Neural progenitor cell (in vitro differentiated cells): ENCODE measurements at regions not wholly inside any gene's neighbourhood (a gene's known extent, or its start where the extent isn't known, plus 50 kb on each side); places are given as distances from the start of the nearest gene placed in this dataset.

Experiments
- DNase-seq: peaks from one replicate; pipeline ENCODE4 v3.0.0-alpha.2; 2016; ENCODE audit warnings: low spot score
- H2AFZ ChIP-seq: fragments of 200-600 bp; sonication (generic); replicated peaks from 2 replicates; pipeline ENCODE4 v1.6.1; 2016; ENCODE audit warnings: antibody characterized with exemption
- H3F3A ChIP-seq: fragments of 200-600 bp; sonication (generic); 2 replicates; pipeline ENCODE4 v1.6.1; 2016; ENCODE audit warnings: antibody characterized with exemption, low read depth
- H3K27ac ChIP-seq: fragments of 200-600 bp; sonication (generic); 2 replicates; pipeline ENCODE4 v1.5.1; 2016; ENCODE audit warnings: mild to moderate bottlenecking
- H3K27me3 ChIP-seq: fragments of 200-600 bp; sonication (generic); 2 replicates; pipeline ENCODE4 v1.6.1; 2016; ENCODE audit warnings: mild to moderate bottlenecking, moderate library complexity
- H3K36me3 ChIP-seq: fragments of 200-600 bp; sonication (generic); 2 replicates; pipeline ENCODE4 v1.5.1; 2016
- H3K4me1 ChIP-seq: fragments of 200-600 bp; sonication (generic); 2 replicates; pipeline ENCODE4 v1.6.1; 2016; ENCODE audit warnings: mixed run types
- H3K4me2 ChIP-seq: fragments of 200-600 bp; sonication (generic); 2 replicates; pipeline ENCODE4 v1.6.1; 2016
- H3K4me3 ChIP-seq: fragments of 200-600 bp; sonication (generic); 2 replicates; pipeline ENCODE4 v1.5.1; 2016
- H3K79me2 ChIP-seq: fragments of 200-600 bp; sonication (generic); 2 replicates; pipeline ENCODE4 v1.6.1; 2016; ENCODE audit warnings: low read depth
- H3K9ac ChIP-seq: fragments of 200-600 bp; sonication (generic); 2 replicates; pipeline ENCODE4 v1.6.1; 2016
- H3K9me3 ChIP-seq: fragments of 200-600 bp; sonication (generic); 2 replicates; pipeline ENCODE4 v1.5.1; 2016; ENCODE audit warnings: low read depth
- H4K20me1 ChIP-seq: fragments of 200-600 bp; sonication (generic); 2 replicates; pipeline ENCODE4 v1.6.1; 2016; ENCODE audit warnings: low read depth
- H3K27ac Mint-ChIP-seq: 3 replicates; pipeline ENCODE4 v1.8.0; 2021; ENCODE audit warnings: mixed read lengths
- H3K27me3 Mint-ChIP-seq: 2 replicates; pipeline ENCODE4 v1.8.0; 2022; ENCODE audit warnings: low read depth, mild to moderate bottlenecking, inconsistent platforms, moderate library complexity, mixed read lengths; ENCODE audit not compliant: insufficient read depth
- H3K36me3 Mint-ChIP-seq: 3 replicates; pipeline ENCODE4 v1.8.0; 2021; ENCODE audit warnings: mixed read lengths
- H3K4me1 Mint-ChIP-seq: 3 replicates; pipeline ENCODE4 v1.8.0; 2021; ENCODE audit warnings: mixed read lengths
- H3K4me3 Mint-ChIP-seq: 3 replicates; pipeline ENCODE4 v1.8.0; 2021; ENCODE audit warnings: mild to moderate bottlenecking, moderate library complexity, mixed read lengths
- H3K9me3 Mint-ChIP-seq: 3 replicates; pipeline ENCODE4 v1.8.0; 2020; ENCODE audit warnings: mixed read lengths
- EZH2 ChIP-seq: fragments of 200-600 bp; sonication (generic); IDR thresholded peaks from 2 replicates; pipeline ENCODE4 v1.6.1; 2017; ENCODE audit warnings: antibody characterized with exemption, mild to moderate bottlenecking, moderate library complexity
- EZH2phosphoT487 ChIP-seq: fragments of 200-600 bp; sonication (generic); IDR thresholded peaks from 2 replicates; pipeline ENCODE4 v1.6.1; 2017; ENCODE audit warnings: antibody characterized with exemption
- TF ChIP-seq, protein P1 (sequence below): fragments of 200-600 bp; sonication (generic); IDR thresholded peaks from 2 replicates; pipeline ENCODE4 v1.5.1; 2017; ENCODE audit warnings: antibody characterized with exemption, mild to moderate bottlenecking

DNA sequence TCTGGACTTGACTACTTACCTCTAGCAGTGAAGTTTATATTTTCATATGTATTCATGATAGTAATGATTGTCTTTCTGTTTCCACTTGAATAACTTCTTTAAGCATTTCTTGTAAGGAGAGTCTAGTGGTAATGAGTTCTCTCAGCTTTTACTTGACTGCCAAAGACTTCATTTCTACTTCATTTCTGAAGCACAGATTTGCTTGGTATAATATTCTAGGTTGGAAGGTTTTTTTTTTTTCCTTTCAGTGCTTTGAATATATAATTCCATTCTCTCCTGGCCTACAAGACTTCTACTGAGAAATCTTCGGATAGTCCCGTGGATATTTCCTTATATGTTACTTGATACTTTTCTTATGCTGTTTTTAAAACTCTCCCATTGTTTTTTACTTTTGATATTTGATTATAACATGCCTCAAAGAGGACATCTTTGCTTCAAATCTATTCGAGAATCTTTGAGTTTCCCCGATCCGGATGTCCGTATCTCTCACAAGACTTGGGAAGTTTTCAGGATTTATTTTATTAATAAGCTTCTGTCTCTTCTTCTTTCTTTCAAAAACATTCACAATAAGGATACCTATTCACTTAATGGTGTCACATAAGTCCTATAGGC, 1560.0 kb downstream of the PCDH9 start:
- Histone ChIP-seq H3K9me3 (no peaks in the 10 kb centered on the region), H3K9ac (no peak overlapping the region), H3K4me3 (no peak overlapping the region), H3F3A (no peaks in the 10 kb centered on the region), H4K20me1 (no peaks in the 10 kb centered on the region), H3K4me2 (no peak overlapping the region), H3K79me2 (no peaks in the 10 kb centered on the region), H2AFZ (no peak overlapping the region), H3K27ac (no peak overlapping the region), H3K4me1 (no peaks in the 10 kb centered on the region), H3K36me3 (no peaks in the 10 kb centered on the region), H3K27me3 (no peaks in the 10 kb centered on the region)
- DNase-seq = no peak
- Mint-ChIP-seq H3K9me3 (peaks cover 33% of the 10 kb centered on the region), H3K27ac (no peak overlapping the region), H3K27me3 (peaks cover 2% of the 10 kb centered on the region), H3K4me3 (no peak overlapping the region), H3K36me3 (no peaks in the 10 kb centered on the region), H3K4me1 (no peaks in the 10 kb centered on the region)
- TF ChIP-seq EZH2phosphoT487 (no peak), EZH2 (no peak)
- TF ChIP-seq, protein P1, sequence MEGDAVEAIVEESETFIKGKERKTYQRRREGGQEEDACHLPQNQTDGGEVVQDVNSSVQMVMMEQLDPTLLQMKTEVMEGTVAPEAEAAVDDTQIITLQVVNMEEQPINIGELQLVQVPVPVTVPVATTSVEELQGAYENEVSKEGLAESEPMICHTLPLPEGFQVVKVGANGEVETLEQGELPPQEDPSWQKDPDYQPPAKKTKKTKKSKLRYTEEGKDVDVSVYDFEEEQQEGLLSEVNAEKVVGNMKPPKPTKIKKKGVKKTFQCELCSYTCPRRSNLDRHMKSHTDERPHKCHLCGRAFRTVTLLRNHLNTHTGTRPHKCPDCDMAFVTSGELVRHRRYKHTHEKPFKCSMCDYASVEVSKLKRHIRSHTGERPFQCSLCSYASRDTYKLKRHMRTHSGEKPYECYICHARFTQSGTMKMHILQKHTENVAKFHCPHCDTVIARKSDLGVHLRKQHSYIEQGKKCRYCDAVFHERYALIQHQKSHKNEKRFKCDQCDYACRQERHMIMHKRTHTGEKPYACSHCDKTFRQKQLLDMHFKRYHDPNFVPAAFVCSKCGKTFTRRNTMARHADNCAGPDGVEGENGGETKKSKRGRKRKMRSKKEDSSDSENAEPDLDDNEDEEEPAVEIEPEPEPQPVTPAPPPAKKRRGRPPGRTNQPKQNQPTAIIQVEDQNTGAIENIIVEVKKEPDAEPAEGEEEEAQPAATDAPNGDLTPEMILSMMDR = no peak

DNA sequence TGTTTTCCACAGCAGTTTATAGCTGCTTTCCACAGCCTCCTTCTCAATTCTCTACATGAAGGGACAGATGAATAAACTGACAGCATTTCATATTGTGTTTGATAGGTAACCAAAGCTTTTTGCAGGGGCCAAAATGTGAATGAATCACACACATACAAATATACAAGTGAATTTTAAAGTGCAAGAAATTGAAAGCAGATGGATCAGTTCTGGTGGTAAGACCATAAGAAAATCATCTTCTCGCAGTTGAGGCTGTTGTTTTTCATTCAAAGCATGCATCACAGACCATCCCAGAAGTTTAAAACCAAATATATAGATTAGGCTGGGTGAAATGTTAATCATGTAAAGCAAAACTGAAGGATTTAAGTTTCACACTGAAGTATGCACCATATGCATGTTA, 1569.4 kb downstream of the PCDH9 start:
- Histone ChIP-seq H2AFZ (no peak overlapping the region), H3K4me3 (no peak overlapping the region), H3F3A (no peaks in the 10 kb centered on the region), H3K79me2 (no peaks in the 10 kb centered on the region), H3K9me3 (no peaks in the 10 kb centered on the region), H3K27ac (no peak overlapping the region), H3K9ac (no peak overlapping the region), H4K20me1 (no peaks in the 10 kb centered on the region), H3K27me3 (no peaks in the 10 kb centered on the region), H3K4me1 (no peaks in the 10 kb centered on the region), H3K4me2 (no peak overlapping the region), H3K36me3 (no peaks in the 10 kb centered on the region)
- no peak for DNase-seq
- Mint-ChIP-seq H3K4me3 (no peak overlapping the region), H3K27me3 (peaks cover 4% of the 10 kb centered on the region), H3K36me3 (no peaks in the 10 kb centered on the region), H3K4me1 (no peaks in the 10 kb centered on the region), H3K9me3 (peaks cover 13% of the 10 kb centered on the region), H3K27ac (no peak overlapping the region)
- TF ChIP-seq, protein P1 = no peak

DNA sequence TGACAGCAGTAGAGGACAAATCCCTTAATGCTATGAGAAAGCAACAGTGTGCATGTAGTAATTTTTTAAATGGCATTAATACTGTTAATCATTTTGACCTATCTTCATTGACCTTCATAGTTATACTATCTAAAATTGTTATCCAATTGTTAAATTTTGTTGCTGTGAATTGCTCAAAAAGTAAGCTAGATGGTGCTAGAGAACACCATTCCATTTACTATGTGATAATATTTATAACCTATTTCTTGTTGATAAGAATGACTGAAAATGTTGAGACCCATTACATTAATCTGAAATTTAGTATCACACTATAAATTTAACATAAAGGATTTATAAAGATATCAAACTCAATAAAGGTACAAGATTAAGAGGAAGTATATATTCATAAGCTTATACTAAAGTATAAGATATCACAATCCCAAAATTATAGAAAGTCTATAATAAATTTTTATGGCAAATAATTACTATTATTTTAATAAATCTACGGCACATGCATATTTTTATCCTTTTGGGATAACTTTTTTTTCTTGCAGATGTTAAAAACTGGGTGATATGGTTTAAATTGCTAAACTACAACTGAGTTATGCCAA, 1573.3 kb downstream of the PCDH9 start:
- H3K27me3 Mint-ChIP-seq = no peaks in the 10 kb centered on the region
- no peaks in the 10 kb centered on the region for H3K9me3 Mint-ChIP-seq
- H2AFZ ChIP-seq = no peak overlapping the region
- H3K79me2 ChIP-seq = no peaks in the 10 kb centered on the region
- H3K4me2 ChIP-seq = no peak overlapping the region
- no peaks in the 10 kb centered on the region for H3F3A ChIP-seq
- H3K4me1 Mint-ChIP-seq = no peaks in the 10 kb centered on the region
- H3K27ac ChIP-seq = no peak overlapping the region
- H3K4me1 ChIP-seq = no peaks in the 10 kb centered on the region
- no peak overlapping the region for H3K9ac ChIP-seq
- H3K36me3 ChIP-seq = no peaks in the 10 kb centered on the region
- no peak overlapping the region for H3K4me3 Mint-ChIP-seq
- no peaks in the 10 kb centered on the region for H3K9me3 ChIP-seq
- no peaks in the 10 kb centered on the region for H3K27me3 ChIP-seq
- no peaks in the 10 kb centered on the region for H3K36me3 Mint-ChIP-seq
- TF ChIP-seq EZH2phosphoT487 = no peak
- TF ChIP-seq EZH2 = no peak
- TF ChIP-seq, protein P1 = peak; percentile 61
- no peaks in the 10 kb centered on the region for H4K20me1 ChIP-seq
- no peak overlapping the region for H3K27ac Mint-ChIP-seq
- DNase-seq = no peak
- H3K4me3 ChIP-seq = no peak overlapping the region
